MM.1S (cell line): ENCODE measurements at regions not wholly inside any gene's neighbourhood (a gene's known extent, or its start where the extent isn't known, plus 50 kb on each side); places are given as distances from the start of the nearest gene placed in this dataset.
"Not testable (repeated sequence)": the region's sequence is repeated elsewhere in the genome, so short reads cannot be mapped to it uniquely, and the experiment has no call there.

Source experiments
- CTCF ChIP-seq: fragments of 300-600 bp; sonication (generic); IDR thresholded peaks from 2 replicates; pipeline ENCODE4 v1.5.1; 2016; ENCODE audit warnings: antibody characterized with exemption, low read length, mixed read lengths
- EZH2 ChIP-seq: fragments of 300-600 bp; sonication (generic); optimal IDR thresholded peaks from 2 replicates; pipeline ENCODE3; 2017; ENCODE audit warnings: low read depth, mild to moderate bottlenecking, antibody characterized with exemption, low read length, mixed read lengths

- TF ChIP-seq EZH2, CTCF: not testable (repeated sequence)
These were observed 77.5 kb downstream of the TFAP2A start for GRCh38 chr6:10337376-10337775.
